Calu3 (cell line): ENCODE measurements at regions not wholly inside any gene's neighbourhood (a gene's known extent, or its start where the extent isn't known, plus 50 kb on each side); places are given as distances from the start of the nearest gene placed in this dataset.

Experiments used
- BruUV-seq: library from RNA; stranded (reverse); fragments of 400-500 nt; replicated peaks from 2 replicates; lab custom pipeline; 2021; lab: Mats Ljungman, UMichigan
- CTCF ChIA-PET: fragments of 300-600 bp; sonication (Branson Sonifier 250); formaldehyde crosslinking; loops from one replicate; lab custom pipeline; 2022; ENCODE audit warnings: antibody characterized with exemption; lab: Charles Lee
- DNase-seq: peaks from one replicate; pipeline ENCODE4 v3.0.0; 2022
- H3K27ac Mint-ChIP-seq: one replicate; pipeline ENCODE4 v1.8.0; 2022; ENCODE audit warnings: mixed read lengths; ENCODE audit not compliant: unreplicated experiment
- H3K27me3 Mint-ChIP-seq: one replicate; pipeline ENCODE4 v1.8.0; 2022; ENCODE audit warnings: mixed read lengths; ENCODE audit not compliant: unreplicated experiment
- H3K36me3 Mint-ChIP-seq: one replicate; pipeline ENCODE4 v1.8.0; 2022; ENCODE audit warnings: mild to moderate bottlenecking, moderate library complexity, mixed read lengths; ENCODE audit not compliant: insufficient read depth, unreplicated experiment
- H3K4me1 Mint-ChIP-seq: one replicate; pipeline ENCODE4 v1.8.0; 2022; ENCODE audit warnings: mild to moderate bottlenecking, low read depth, mixed read lengths; ENCODE audit not compliant: unreplicated experiment
- H3K4me3 Mint-ChIP-seq: one replicate; pipeline ENCODE4 v1.8.0; 2022; ENCODE audit warnings: mild to moderate bottlenecking, low read depth, moderate library complexity, mixed read lengths; ENCODE audit not compliant: unreplicated experiment
- H3K9me3 Mint-ChIP-seq: one replicate; pipeline ENCODE4 v1.8.0; 2022; ENCODE audit warnings: low read depth, mixed read lengths; ENCODE audit not compliant: unreplicated experiment
- intact Hi-C: fragments of 100-400 bp; cut with micrococcal nuclease; formaldehyde crosslinking; loops from one replicate; pipeline ENCODE4 v1.10.0; 2022; ENCODE audit not compliant: unreplicated experiment
- TF ChIP-seq, protein P1 (sequence below): fragments of 200-600 bp; IDR thresholded peaks from one replicate; pipeline ENCODE4 v1.8.0; 2022; ENCODE audit warnings: antibody characterized with exemption; ENCODE audit not compliant: unreplicated experiment

DNA sequence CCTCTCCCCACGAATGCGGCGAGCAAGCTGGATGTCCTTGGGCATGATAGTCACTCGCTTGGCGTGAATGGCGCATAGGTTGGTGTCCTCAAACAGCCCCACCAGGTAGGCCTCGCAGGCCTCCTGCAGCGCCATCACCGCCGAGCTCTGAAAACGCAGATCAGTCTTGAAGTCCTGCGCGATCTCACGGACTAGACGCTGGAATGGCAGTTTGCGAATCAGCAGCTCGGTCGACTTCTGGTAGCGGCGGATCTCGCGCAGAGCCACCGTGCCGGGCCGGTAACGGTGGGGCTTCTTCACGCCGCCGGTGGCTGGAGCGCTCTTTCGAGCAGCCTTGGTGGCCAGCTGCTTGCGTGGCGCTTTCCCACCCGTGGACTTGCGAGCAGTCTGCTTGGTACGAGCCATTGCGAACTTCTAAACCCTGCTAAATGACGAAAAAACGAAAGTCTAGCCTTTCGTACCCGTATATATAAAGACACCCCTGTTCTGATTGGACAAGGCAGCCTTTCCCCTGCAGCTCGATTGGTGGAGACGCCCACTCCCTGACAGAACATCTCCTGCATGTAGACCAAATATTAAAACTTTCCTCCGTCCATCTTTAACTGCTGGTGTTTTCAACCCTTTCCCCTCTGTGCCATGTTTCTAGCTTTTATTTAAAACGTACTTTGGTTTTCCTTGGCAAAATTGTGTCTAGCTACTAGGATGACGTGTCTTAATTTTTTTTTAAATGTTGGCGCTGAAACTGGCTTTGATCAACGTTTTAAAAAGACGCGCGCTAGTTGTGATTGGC, 109.8 kb downstream of the HFE start:
- no peaks in the 10 kb centered on the region for H3K9me3 Mint-ChIP-seq
- BruUV-seq, result no TSS peak
- no peaks in the 10 kb centered on the region for H3K27me3 Mint-ChIP-seq
- peak overlapping the region; percentile 93 for H3K27ac Mint-ChIP-seq
- CTCF ChIA-PET, result interaction anchor here (0.6 to 3.4 kb wide), 14 partner anchors 8 to 1600 kb away, joined by 3 to 12 read pairs (median 4); a partner anchor contains a TSS
- TF ChIP-seq, protein P1, sequence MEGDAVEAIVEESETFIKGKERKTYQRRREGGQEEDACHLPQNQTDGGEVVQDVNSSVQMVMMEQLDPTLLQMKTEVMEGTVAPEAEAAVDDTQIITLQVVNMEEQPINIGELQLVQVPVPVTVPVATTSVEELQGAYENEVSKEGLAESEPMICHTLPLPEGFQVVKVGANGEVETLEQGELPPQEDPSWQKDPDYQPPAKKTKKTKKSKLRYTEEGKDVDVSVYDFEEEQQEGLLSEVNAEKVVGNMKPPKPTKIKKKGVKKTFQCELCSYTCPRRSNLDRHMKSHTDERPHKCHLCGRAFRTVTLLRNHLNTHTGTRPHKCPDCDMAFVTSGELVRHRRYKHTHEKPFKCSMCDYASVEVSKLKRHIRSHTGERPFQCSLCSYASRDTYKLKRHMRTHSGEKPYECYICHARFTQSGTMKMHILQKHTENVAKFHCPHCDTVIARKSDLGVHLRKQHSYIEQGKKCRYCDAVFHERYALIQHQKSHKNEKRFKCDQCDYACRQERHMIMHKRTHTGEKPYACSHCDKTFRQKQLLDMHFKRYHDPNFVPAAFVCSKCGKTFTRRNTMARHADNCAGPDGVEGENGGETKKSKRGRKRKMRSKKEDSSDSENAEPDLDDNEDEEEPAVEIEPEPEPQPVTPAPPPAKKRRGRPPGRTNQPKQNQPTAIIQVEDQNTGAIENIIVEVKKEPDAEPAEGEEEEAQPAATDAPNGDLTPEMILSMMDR, result no peak
- intact Hi-C loops, result loop anchor here (5.0 kb wide), 2 partner anchors 140 to 165 kb away; a partner anchor contains a TSS
- peak; percentile 84 for DNase-seq
- peaks cover 71% of the 10 kb centered on the region for H3K36me3 Mint-ChIP-seq
- peaks cover 40% of the 10 kb centered on the region for H3K4me1 Mint-ChIP-seq
- H3K4me3 Mint-ChIP-seq, result peak overlapping the region; percentile 90

DNA sequence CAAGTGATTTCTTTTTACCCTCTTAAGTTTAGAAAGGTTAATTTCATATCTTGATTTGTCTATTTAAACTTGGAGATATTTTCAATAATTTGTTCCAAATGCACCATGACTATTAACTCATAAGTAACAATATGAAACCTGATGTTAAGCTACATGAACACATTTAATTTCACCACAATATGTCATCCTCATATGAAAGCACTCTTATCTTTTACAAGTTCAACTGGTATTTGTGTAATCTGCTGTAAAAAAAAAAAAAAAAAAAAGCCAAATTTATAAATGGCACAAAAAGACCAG, 110.4 kb downstream of the HFE start:
- Mint-ChIP-seq H3K9me3 (no peaks in the 10 kb centered on the region), H3K27me3 (no peaks in the 10 kb centered on the region), H3K4me1 (peaks cover 37% of the 10 kb centered on the region), H3K27ac (peak overlapping the region; percentile 93), H3K36me3 (peaks cover 71% of the 10 kb centered on the region), H3K4me3 (peak overlapping the region; percentile 90)
- intact Hi-C loops, result loop anchor here (5.0 kb wide), 2 partner anchors 140 to 165 kb away; a partner anchor contains a TSS
- DNase-seq, result no peak
- TF ChIP-seq, protein P1, result no peak
- BruUV-seq, result no TSS peak
- CTCF ChIA-PET, result interaction anchor here (0.7 to 3.4 kb wide), 15 partner anchors 9 to 171 kb away, joined by 3 to 12 read pairs (median 5); a partner anchor contains a TSS

DNA sequence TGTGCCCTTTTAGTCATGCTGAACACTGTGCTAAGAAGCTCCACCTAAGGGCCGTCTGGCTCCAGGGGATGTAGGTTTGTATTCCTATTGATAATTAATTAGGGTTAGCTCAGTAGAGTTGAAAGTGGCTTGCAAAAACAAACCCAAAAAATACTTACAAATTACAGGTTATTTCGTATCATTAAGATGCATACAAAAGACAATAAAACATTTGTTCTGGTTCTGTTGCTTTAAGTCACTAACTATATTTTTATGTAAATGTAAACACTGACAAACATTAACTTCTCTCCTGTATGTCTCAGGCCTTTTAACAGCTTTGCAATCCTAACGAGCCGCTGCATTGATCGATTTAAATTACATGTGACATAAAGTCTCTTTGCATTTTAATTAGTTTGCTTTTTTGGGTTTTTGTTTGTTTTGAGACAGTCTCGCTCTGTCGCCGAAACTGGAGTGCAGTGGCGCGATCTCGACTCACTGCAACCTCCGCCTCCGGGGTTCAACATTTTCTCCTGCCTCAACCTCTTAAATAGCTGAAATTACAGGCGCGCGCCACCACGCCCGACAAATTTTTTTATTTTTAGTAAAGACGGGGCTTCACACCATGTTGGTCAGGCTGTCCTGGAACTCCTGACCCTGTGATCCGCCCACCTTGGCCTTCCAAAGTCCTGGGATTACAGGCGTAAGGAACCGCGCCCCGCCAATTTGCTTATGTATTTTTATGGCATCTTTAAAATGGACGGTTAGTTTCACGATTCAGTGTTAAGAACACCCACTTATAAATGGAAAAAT, 110.9 kb downstream of the HFE start:
- no peaks in the 10 kb centered on the region for H3K27me3 Mint-ChIP-seq
- CTCF ChIA-PET, result interaction anchor here (0.7 to 3.4 kb wide), 15 partner anchors 8 to 172 kb away, joined by 3 to 18 read pairs (median 6); a partner anchor contains a TSS
- TF ChIP-seq, protein P1, result no peak
- H3K4me1 Mint-ChIP-seq, result peaks cover 36% of the 10 kb centered on the region
- H3K9me3 Mint-ChIP-seq, result no peaks in the 10 kb centered on the region
- H3K36me3 Mint-ChIP-seq, result peaks cover 71% of the 10 kb centered on the region
- no peak for DNase-seq
- BruUV-seq, result no TSS peak
- peak overlapping the region; percentile 90 for H3K4me3 Mint-ChIP-seq
- H3K27ac Mint-ChIP-seq, result peak overlapping the region; percentile 95
- intact Hi-C loops, result loop anchor here (2.0 to 5.0 kb wide), 3 partner anchors 39 to 166 kb away; a partner anchor contains a TSS

DNA sequence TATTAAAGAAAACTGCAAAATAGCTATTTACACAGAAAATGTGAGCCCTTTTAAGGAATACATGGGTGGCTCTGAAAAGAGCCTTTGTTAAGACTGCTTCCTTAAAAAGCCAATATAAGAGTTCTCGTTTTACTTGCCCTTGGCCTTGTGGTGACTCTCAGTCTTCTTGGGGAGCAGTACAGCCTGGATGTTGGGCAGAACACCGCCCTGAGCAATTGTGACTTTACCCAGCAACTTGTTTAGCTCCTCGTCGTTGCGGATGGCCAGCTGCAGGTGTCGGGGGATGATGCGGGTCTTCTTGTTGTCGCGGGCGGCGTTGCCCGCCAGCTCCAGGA, 111.5 kb downstream of the HFE start:
- H3K36me3 Mint-ChIP-seq, result peaks cover 71% of the 10 kb centered on the region
- TF ChIP-seq, protein P1, result no peak
- DNase-seq, result no peak
- intact Hi-C loops, result loop anchor here (1.0 to 5.0 kb wide), 5 partner anchors 18 to 166 kb away; a partner anchor contains a TSS
- no peaks in the 10 kb centered on the region for H3K9me3 Mint-ChIP-seq
- CTCF ChIA-PET, result interaction anchor here (1.0 to 3.4 kb wide), 6 partner anchors 10 to 75 kb away, joined by 3 to 18 read pairs (median 10); a partner anchor contains a TSS
- H3K27me3 Mint-ChIP-seq, result no peaks in the 10 kb centered on the region
- TSS peak; percentile 76 for BruUV-seq
- H3K4me3 Mint-ChIP-seq, result peak overlapping the region; percentile 90
- H3K4me1 Mint-ChIP-seq, result peaks cover 34% of the 10 kb centered on the region
- H3K27ac Mint-ChIP-seq, result peak overlapping the region; percentile 95
